GM21723 (cell line): ENCODE measurements at regions not wholly inside any gene's neighbourhood (a gene's known extent, or its start where the extent isn't known, plus 50 kb on each side); places are given as distances from the start of the nearest gene placed in this dataset.

Source experiments
- ATAC-seq: cut with Tn5 transposase; IDR thresholded peaks from one replicate; pipeline ENCODE4 v1.9.1; 2021; ENCODE audit warnings: mild to moderate bottlenecking, moderate library complexity; ENCODE audit not compliant: unreplicated experiment

DNA sequence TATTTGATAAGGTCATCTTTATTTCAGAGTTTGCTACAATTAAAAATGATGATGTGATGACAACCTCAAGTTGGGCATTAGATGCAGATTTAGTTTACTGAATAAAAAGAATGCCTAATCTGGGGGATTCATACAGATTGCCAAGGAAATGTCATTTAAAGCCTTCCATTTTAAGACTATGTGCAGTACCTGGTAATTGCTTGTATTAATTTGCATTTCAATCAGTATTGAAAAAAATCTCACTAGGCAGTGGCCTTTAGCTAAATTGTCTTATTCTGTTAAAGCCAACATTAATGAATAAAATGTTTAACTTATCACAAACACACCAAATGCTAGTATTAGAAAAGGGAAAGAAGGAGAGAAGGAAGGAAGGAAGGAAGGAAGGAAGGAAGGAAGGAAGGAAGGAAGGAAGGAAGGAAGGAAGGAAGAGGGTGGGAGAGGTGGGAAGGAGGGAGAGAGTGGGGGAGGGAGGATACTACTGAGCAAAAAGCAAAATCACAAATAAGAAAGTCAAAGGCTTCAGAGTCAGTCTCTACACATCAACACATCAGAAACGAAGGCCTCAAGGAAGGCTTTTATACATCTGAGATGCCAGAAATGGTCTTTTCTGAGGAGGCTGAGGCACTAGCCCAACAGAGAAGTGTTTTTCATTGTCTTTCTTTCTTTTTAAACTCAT is 271.1 kb upstream of the CLEC14A start:
- no peak for ATAC-seq

DNA sequence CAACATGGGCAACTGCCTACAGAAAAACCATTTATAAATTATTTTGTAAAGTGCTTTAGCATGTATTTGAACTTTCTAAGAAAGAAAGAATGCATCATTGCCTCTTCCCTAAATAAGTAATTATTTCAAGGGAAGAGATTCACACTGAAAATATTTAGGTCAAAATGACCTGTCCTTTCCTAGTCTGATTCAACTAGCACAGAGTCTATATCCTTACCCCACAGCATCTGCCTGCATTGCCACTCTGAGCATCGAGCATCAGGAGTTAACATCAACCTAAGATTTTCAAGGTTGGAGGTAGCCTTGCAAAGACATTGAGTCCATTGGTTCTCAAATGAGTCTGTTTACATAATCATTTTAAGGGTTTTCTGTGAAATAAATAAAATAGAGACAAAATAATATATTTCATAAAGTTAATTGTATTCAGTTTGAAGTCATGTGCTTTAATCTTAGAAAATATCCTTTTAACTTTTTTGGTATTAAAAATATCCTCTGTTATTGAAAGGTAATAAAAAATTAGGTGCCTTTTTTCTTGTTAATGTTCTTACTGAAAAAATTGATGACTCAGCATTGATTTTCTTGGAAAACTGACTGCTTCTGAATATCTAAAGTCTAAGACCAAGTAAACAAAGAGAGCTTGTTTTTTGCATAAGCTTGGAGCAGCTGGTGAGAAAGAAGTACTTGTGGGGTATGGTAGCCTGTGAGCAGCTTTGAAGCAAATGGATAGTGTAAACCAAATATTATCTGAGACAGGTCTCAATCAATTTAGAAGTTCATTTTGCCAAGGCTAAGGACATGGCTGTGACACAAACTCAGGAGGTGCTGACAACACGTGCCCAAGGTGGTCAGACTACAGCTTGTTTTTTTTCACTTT is 269.0 kb upstream of the CLEC14A start:
- no peak for ATAC-seq

DNA sequence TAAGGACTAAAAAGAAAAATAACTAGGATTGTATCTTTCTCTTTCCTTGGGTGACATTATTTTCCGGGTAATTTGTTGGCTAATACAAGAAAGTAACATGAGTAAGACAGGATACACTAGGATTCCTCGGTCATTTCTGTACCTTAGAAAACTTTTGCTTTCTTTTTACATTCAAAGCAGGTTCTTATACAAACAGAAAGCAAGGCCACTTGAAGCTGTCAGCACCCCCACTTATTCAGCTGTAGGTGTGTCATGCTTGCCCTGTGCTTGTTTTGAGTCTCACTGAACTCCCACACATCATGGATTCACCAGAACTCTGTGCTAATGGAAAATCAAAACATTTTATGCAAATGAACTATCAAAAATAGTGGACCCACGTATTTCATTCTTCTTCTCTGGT is 266.8 kb upstream of the CLEC14A start:
- ATAC-seq: no peak

DNA sequence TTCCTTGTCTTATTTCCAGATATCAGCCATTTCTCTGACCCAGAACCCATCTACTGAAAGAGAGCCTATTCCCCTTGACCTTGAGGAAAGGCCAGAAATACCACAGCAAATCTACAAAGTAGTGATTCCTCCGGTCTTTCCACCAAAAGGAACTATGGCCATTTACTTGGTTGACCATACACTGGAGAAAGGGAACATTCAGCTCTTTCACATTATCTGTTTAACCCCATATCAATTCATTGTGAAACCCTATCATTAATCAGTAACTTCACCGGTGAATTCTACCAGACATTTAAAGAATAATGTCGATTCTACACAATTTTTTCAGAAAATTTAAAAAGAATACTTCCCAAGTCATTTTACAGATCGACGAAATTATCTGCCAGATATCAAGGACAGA is 265.7 kb upstream of the CLEC14A start:
- ATAC-seq: no peak

DNA sequence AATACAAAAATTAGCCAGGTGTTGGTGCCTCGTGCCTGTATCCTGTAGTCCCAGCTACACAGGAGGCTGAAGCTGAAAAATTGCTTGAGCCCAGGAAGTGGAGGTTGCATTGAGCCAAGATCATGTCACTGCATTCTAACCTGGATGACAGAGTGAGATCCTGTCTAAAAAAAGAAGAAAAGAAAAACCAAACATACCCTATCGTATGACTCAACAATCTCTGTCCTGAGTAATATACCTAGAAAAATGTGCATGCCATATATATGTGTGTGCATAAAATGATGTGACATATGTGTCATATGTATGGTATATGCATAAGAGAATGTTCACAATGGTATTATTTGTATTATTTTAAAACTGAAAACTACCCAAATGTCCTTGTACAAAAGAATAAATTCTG is 261.5 kb upstream of the CLEC14A start:
- no peak for ATAC-seq

DNA sequence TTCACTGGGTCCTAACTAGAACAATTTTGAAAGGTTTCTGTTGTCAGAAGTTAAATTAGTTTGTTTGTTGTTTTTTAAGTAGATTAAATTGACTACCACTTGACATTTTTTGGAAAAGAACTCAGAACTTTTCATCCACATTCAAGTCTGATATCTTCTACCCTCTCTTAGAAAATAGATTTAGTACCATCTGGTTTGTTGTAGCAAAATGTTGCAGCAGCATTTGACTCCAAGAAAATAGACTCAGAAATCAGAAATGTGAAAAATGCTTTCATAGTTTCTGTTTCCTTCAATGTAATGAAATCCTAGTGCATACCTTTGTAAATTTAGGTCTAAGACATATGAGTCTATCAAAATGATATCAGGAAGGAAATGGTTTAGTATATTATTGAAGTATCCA is 256.3 kb upstream of the CLEC14A start:
- no peak for ATAC-seq

DNA sequence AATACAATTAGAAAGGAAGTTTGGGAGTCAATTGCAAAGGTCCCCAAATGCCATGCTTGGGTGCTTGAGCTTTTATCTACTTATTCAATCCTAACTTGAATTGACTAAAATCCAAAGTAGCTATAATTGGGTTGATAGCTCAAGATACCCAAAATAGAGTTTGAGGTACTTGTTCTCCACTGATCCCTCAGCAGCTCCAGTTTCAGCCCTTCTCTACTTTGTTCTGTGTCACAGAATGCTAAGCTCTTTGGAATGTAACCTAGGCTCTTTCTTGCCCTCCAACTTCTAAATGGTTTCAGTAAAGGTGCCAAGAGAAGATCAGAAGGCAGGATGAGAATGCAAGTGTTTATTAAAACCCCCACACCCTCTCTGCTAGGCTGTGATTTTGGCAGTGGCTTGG is 251.4 kb upstream of the CLEC14A start:
- ATAC-seq: no peak

DNA sequence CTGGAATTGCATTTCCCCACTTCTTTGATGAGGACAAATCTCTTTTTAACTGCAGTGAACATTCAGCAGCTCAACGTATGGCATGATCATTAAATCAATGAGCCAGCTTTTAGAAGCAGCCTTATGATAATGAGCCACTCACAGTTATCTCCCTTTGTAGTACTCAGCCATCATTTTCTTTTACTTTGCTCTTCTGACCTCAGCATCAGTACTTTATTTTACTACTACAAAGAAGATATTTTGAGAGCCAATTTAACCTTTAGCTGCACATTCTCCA is 250.0 kb upstream of the CLEC14A start:
- ATAC-seq: no peak

DNA sequence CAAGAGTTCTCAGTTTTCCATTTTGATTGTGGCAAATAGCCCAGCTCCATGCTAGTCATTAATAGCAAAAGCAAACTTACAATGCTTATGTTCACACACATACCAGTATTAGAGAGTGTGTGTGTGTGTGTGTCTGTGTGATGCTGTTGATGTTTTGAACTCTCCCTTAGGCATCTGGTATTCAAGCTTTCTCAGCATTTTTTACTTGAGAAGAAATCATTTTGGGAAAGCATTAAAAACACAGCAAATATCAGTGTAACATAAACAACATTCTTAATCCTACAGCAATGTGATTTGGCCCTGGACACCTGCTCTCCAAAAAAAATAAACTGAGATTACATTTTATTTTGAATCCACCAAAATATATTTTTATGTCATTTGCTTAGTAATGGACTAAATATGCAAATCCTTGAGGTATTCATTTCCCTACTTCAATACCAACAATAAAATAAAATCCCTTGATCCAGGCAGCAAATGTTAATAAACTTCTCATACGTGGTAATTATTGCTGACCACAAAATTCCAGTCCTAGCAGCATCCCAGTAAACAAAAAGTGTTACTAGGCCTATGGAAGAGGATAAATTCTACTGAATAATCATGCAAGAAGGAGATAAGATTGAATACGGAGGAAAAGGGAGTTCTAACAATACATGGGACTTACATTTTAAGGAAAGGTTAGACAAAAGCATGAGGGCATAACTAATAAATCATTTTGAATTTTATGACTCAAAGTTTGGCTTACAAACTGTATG is 249.5 kb upstream of the CLEC14A start:
- no peak for ATAC-seq

DNA sequence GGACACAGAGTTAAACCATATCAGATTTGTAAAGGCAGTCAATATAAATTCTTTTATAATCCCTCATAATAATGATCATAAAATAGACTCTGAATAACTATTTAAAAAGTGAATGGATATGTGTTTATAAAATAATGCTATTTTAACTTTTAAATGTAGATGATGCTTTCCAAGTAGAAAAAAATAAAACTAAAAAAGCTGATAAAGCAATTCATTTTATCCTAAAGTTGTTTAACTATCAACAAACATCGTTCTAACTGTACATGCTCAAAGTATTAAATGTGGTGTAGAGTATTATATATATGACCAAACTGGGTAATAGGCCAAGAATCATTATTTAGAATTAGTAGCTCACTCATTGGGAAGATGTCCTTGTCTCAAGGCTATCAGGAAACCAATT is 248.3 kb upstream of the CLEC14A start:
- no peak for ATAC-seq

DNA sequence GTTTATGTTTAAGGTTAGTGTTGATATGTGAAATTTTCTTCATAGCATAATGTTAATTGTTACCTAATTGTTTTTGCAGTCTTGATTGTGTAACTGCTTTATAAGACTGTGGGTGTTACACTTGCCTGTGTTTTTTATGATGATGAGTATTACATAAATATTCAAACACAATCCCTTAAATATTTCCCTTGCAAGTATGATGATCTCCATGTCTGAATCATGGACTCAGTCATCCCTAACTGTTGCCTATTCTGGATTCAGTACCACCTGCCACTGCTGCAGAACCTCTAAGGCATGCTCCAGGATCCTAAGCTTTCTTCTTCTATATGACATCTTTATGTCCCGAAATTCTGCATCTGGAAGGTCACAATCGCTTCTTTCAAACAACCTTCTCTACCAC is 246.3 kb upstream of the CLEC14A start:
- no peak for ATAC-seq

DNA sequence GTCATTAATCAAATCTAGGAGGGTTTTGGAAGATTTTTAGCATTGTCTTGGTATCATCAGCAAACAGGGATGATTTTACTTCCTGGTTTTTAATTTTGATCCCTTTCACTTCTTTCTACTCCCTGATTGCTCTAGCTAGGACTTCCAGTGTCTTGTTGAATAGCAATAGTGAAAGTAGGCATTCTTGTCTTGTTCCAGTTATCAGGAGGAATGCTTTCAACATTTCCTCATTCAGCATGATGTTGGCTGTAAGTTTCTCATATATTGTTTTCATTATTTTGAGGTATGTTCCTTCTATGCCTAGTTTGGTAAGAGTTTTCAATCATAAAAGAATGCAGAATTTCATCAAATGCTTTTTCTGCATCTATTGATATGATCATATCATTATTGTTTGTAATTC is 244.2 kb upstream of the CLEC14A start:
- no peak for ATAC-seq

DNA sequence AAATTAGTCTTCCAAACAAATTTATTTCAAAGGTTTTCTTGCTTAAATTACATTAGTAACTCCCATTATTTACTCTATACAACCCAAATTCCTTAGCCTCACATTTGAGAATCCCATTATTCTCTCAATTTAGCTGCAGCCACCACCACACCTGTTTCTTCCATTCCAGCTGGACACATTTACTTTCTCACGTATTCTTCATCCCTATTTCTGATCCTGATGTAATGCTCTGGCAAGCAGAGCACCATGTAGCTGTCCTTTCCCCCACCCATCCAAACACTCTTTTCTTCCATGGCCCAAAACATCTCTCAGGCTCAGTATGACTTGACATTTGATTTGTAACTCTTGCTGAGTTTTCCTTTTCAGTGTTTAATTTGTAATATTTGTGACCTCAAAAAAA is 240.2 kb upstream of the CLEC14A start:
- ATAC-seq: no peak

DNA sequence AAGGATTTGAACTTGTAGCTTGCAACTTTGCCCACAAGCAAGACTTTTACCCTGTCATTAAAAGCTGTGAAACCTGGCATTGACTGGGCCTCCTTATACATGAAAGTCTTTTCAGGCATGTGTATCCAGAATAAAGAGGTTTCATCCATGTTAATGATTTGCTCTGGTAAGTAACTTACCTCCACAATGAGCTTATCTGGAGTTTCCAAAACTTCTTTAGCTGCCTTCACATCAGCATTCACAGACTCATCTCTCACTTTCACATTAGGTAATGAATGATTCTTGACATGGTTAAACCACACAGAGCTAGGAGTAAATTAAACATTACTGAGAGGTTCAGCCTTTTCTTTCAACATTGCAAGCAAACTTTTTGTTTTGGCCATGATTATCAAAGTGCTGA is 234.4 kb upstream of the CLEC14A start:
- ATAC-seq: no peak

DNA sequence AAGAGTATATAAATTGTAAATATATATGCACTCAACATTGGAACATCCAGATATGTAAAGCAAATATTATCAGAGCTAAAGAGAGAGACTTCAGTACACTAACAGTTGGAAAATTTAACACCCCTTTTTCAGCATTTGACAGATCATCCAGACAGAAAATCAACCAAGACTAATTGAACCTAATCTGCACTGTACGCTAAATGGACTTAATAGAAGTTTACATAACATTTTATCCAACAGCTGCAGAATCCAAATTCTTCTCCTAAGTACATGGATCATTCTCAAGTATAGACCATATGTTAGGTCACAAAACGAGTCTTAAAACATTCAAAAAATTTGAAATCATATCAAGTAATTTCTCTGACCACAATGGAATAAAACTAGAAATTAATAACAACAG is 229.1 kb upstream of the CLEC14A start:
- no peak for ATAC-seq

DNA sequence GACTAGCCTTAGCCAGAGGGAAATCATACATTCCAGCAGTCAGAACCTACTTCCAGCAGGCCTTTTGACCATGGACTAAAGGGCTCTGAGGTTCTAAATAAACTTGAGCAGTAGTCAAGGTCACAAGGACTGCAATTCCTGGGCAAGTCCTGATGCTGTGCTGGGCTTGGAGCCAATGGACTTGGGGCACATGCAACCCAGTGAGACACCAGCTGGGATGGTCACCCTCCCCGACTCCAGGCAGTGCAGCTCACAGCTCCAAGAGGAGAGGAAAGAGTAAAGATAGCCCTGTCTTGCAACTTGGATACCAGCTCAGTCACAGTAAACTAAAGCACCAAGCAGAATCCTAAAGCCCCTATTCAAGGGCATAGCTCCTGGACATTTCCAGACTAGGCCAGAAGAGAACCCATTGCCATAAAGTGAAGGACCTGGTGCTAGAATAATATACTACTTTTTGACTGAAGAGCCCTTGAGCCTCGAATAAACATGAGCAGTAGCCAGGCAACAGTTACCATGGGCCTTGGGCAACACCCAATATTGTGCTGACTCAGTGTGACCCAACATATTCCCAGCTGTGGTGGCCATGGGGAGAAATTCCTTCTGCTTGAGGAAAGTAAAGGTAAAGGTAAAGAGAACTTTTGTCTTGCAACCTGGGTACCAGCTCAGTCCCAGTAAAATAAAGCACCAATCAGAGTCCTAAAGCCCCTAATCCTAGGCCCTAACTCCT is 226.2 kb upstream of the CLEC14A start:
- ATAC-seq: no peak

DNA sequence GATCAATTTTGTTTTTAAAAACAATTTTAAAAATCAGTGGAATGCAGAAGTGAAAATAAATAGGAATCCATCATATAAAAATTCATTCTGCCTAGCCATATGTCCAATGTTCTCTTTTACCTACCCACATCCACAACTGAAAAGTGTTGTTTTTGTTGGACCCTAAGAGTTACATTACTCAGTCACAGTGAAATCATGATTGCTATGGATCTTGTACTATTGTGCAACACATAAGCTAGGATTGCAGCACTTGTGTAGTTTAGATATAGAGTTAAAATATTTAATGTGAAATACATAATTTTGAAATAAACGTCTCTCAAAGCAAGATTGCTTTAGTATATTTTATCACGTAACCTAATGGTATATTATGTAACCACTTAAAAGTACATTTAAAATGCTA is 213.3 kb upstream of the CLEC14A start:
- ATAC-seq: no peak

DNA sequence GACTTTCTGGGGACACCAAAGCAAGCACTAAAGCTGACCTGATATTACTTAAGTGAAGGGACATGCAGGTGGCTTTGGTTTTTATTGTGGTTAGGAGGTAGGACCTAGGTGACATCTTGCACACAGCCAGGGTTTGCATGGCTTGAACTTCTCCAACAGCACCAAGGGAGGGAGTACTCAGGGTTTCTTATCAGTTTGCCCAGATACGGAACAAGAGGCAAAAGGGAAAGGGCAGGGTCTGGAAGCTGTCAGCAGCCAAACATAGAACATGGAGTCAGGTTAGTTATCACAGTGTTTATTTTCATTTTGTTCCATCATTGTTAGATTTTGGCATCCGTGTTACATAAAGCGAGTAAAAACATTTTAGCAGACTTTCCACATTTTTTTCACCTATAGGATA is 186.3 kb upstream of the CLEC14A start:
- ATAC-seq: no peak

DNA sequence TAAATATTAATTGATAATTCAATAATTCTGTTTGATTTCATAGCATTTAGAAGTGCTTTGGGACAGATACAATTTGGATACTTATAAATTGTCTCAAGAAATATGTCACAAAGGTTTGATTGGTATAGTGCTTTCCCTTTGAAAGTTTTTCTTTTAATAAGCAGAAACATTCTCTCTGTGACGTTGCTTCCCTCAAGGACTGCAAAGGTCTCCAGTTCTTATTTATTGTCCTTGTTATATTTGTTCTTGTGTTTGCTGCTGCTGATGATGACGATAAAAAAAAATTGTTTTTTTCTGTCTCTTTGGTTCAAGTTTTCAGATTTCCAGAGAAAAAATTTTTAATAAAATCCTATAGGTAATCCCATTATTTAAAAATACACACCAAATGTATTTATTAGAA is 176.3 kb upstream of the CLEC14A start:
- ATAC-seq: no peak

DNA sequence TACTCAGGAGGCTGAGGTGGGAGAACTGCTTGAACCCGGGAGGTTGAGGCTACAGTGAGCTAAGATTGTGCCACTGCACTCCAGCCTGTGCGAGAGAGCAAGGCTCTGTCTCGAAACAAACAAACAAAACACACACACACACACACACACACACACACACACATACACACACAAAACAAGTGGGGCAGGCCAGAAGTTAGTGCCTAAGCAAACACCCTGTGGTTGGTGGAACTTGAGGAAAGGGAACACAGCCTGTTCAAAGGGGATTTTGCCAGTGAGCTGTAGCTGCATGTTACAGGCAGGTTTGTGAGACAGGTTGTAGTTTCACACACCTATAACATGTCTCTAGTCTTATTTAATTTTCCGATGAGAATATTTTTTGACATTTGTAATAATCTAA is 175.3 kb upstream of the CLEC14A start:
- ATAC-seq: no peak

DNA sequence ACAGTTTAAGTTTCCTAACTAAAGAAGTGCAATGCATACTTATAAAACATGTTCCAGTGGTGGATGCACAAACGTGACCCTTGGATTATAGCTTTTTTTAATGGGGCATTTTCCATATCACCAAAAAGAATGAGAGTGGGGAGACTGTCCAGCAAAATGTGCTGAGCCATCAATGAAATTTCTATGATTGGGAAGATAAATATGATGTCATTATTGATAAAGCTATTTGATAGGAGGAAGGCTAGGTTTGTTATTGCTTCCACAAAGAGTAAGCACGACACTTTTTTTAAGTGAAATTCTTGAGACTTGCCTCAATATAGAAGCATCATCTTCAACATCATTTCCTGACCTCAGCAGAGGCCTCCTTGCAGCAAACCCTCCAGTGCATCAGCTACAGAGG is 174.6 kb upstream of the CLEC14A start:
- ATAC-seq: no peak
